Endodermal cell (in vitro differentiated cells): ENCODE measurements at regions not wholly inside any gene's neighbourhood (a gene's known extent, or its start where the extent isn't known, plus 50 kb on each side); places are given as distances from the start of the nearest gene placed in this dataset.
"Not testable (repeated sequence)": the region's sequence is repeated elsewhere in the genome, so short reads cannot be mapped to it uniquely, and the experiment has no call there.

Experiments used
- DNase-seq: peaks from one replicate; pipeline ENCODE4 v3.0.0-alpha.2; 2017
- H3K27ac ChIP-seq: 2 replicates; pipeline ENCODE4 v1.5.1; 2013; ENCODE audit warnings: mild to moderate bottlenecking, low read depth, low read length, moderate library complexity
- H3K27me3 ChIP-seq: 2 replicates; pipeline ENCODE4 v1.6.1; 2013; ENCODE audit warnings: mild to moderate bottlenecking, low read length, moderate library complexity; ENCODE audit not compliant: insufficient read depth, control insufficient read depth, poor library complexity, severe bottlenecking
- H3K36me3 ChIP-seq: 2 replicates; pipeline ENCODE4 v1.7.0; 2013; ENCODE audit warnings: mild to moderate bottlenecking, low read length, moderate library complexity; ENCODE audit not compliant: control insufficient read depth, insufficient read depth
- H3K4me1 ChIP-seq: one replicate; pipeline ENCODE4 v1.7.0; 2013; ENCODE audit warnings: low read length; ENCODE audit not compliant: control insufficient read depth, insufficient read depth
- H3K4me3 ChIP-seq: 2 replicates; pipeline ENCODE4 v1.5.1; 2013; ENCODE audit warnings: mild to moderate bottlenecking, low read length, moderate library complexity
- H3K9ac ChIP-seq: 2 replicates; pipeline ENCODE4 v1.6.1; 2013; ENCODE audit warnings: mild to moderate bottlenecking, low read length, moderate library complexity; ENCODE audit not compliant: poor library complexity, severe bottlenecking; ENCODE audit errors: extremely low read depth
- H3K9me3 ChIP-seq: 2 replicates; pipeline ENCODE4 v1.6.1; 2013; ENCODE audit warnings: mild to moderate bottlenecking, low read length, moderate library complexity; ENCODE audit not compliant: control insufficient read depth
- H3K27ac Mint-ChIP-seq: 2 replicates; pipeline ENCODE4 v1.8.0; 2020; ENCODE audit warnings: mixed read lengths
- H3K27me3 Mint-ChIP-seq: 2 replicates; pipeline ENCODE4 v1.8.0; 2021; ENCODE audit warnings: mild to moderate bottlenecking, mixed read lengths; ENCODE audit not compliant: insufficient read depth
- H3K36me3 Mint-ChIP-seq: 2 replicates; pipeline ENCODE4 v1.8.0; 2020; ENCODE audit warnings: low read depth, mixed read lengths
- H3K4me1 Mint-ChIP-seq: 2 replicates; pipeline ENCODE4 v1.8.0; 2020; ENCODE audit warnings: mixed read lengths
- H3K4me3 Mint-ChIP-seq: 2 replicates; pipeline ENCODE4 v1.8.0; 2020; ENCODE audit warnings: mild to moderate bottlenecking, moderate library complexity, mixed read lengths
- H3K9me3 Mint-ChIP-seq: 2 replicates; pipeline ENCODE4 v1.8.0; 2020; ENCODE audit warnings: mild to moderate bottlenecking, mixed read lengths
- WGBS, 2 experiments: methylation state at CpG; one replicate each; pipeline versions ENCODE4 v1.1.5 to v1.1.7; 2013; ENCODE audit warnings: missing lambda C conversion rate in 2 of 2, mixed read lengths in 1 of 2; ENCODE audit not compliant: insufficient coverage in 1 of 2, insufficient read length in 1 of 2; 5-methylcytosine and 5-hydroxymethylcytosine counted together
- TF ChIP-seq, protein P1 (sequence below): fragments of 200-600 bp; sonication (generic); conservative IDR thresholded peaks from 2 replicates; pipeline ENCODE4 v1.5.0; 2021; ENCODE audit warnings: antibody characterized with exemption, mild to moderate bottlenecking

DNA sequence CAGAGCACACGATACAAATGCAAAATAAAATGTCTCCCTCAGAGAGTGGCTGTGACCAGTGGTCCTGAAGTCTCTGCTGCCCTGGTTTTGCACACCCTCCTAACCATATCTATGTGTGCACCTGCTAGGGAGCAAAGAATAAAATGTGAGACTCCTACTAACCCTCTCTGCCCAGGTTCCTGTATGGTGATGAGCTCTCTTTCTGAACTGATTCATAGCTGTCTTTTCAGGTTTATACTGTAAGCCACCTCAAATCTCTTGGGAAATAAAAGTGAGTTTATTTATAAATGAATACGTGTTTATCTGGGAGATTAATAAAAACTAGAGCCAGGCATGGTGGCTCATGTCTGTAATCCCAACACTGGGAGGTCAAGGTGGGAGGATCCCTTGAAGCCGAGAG, 126.0 kb upstream of the RBPJ start:
- Histone ChIP-seq H3K4me3 (no peak overlapping the region), H3K36me3 (no peaks in the 10 kb centered on the region), H3K27ac (no peak overlapping the region), H3K9ac (no peak overlapping the region), H3K9me3 (no peaks in the 10 kb centered on the region), H3K4me1 (no peaks in the 10 kb centered on the region), H3K27me3 (no peaks in the 10 kb centered on the region)
- Mint-ChIP-seq H3K4me3 (no peak overlapping the region), H3K27me3 (no peaks in the 10 kb centered on the region), H3K27ac (no peak overlapping the region), H3K9me3 (no peaks in the 10 kb centered on the region), H3K4me1 (peaks cover 4% of the 10 kb centered on the region), H3K36me3 (no peaks in the 10 kb centered on the region)
- TF ChIP-seq, protein P1, sequence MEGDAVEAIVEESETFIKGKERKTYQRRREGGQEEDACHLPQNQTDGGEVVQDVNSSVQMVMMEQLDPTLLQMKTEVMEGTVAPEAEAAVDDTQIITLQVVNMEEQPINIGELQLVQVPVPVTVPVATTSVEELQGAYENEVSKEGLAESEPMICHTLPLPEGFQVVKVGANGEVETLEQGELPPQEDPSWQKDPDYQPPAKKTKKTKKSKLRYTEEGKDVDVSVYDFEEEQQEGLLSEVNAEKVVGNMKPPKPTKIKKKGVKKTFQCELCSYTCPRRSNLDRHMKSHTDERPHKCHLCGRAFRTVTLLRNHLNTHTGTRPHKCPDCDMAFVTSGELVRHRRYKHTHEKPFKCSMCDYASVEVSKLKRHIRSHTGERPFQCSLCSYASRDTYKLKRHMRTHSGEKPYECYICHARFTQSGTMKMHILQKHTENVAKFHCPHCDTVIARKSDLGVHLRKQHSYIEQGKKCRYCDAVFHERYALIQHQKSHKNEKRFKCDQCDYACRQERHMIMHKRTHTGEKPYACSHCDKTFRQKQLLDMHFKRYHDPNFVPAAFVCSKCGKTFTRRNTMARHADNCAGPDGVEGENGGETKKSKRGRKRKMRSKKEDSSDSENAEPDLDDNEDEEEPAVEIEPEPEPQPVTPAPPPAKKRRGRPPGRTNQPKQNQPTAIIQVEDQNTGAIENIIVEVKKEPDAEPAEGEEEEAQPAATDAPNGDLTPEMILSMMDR: no peak
- DNase-seq: no peak
- WGBS, 2 experiments: 92 to 94% methylated on average over 3 of the region's 3 CpGs

GRCh38 chr4:26196567-26196966, 124.2 kb upstream of the RBPJ start:
- Mint-ChIP-seq H3K27ac (no peak overlapping the region), H3K36me3 (no peaks in the 10 kb centered on the region), H3K4me1 (peaks cover 7% of the 10 kb centered on the region), H3K9me3 (no peaks in the 10 kb centered on the region), H3K27me3 (peaks cover 5% of the 10 kb centered on the region), H3K4me3 (no peak overlapping the region)
- H3K36me3 ChIP-seq: no peaks in the 10 kb centered on the region
- no peak overlapping the region for H3K9ac ChIP-seq
- TF ChIP-seq, protein P1: no peak
- DNase-seq: no peak
- peaks cover 8% of the 10 kb centered on the region for H3K27me3 ChIP-seq
- no peak overlapping the region for H3K4me3 ChIP-seq
- WGBS, 2 experiments: 88 to 100% methylated on average over 2 to 5 of the region's 5 CpGs
- H3K9me3 ChIP-seq: no peaks in the 10 kb centered on the region
- H3K4me1 ChIP-seq: no peaks in the 10 kb centered on the region
- no peak overlapping the region for H3K27ac ChIP-seq

GRCh38 chr4:26197018-26197779, 123.6 kb upstream of the RBPJ start:
- Mint-ChIP-seq H3K27ac (no peak overlapping the region), H3K9me3 (no peaks in the 10 kb centered on the region), H3K36me3 (no peaks in the 10 kb centered on the region), H3K27me3 (peaks cover 10% of the 10 kb centered on the region), H3K4me1 (peaks cover 10% of the 10 kb centered on the region), H3K4me3 (no peak overlapping the region)
- peaks cover 14% of the 10 kb centered on the region for H3K27me3 ChIP-seq
- TF ChIP-seq, protein P1: no peak
- H3K27ac ChIP-seq: no peak overlapping the region
- H3K9ac ChIP-seq: no peak overlapping the region
- no peaks in the 10 kb centered on the region for H3K36me3 ChIP-seq
- H3K9me3 ChIP-seq: no peaks in the 10 kb centered on the region
- DNase-seq: no peak
- H3K4me3 ChIP-seq: no peak overlapping the region
- H3K4me1 ChIP-seq: no peaks in the 10 kb centered on the region
- 93 to 94% methylated on average over 5 to 9 of the region's 9 CpGs for WGBS, 2 experiments

DNA sequence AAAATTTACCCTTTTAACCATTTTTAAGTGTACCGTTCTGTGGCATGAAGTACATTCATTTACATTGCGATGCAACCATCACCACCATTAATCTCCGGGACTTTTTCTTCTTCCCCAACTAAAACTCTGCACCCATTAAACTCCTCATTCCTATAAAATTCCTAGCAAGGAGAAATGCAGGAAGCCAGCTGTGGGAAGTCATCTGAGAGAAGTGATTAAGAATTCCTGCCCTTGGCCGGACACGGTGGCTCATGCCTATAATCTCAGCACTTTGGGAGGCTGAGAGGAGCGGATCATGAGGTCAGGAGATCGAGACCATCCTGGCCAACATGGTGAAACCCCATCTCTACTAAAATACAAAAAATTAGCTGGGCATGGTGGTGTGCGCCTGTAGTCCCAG, 121.9 kb upstream of the RBPJ start:
- not testable (repeated sequence) for H3K27ac Mint-ChIP-seq, H3K4me3 ChIP-seq, H3K4me1 ChIP-seq, H3K4me3 Mint-ChIP-seq, H3K9me3 Mint-ChIP-seq, H3K9me3 ChIP-seq, H3K36me3 ChIP-seq, H3K4me1 Mint-ChIP-seq, DNase-seq, H3K27ac ChIP-seq, H3K9ac ChIP-seq, H3K36me3 Mint-ChIP-seq
- peaks cover 17% of the 10 kb centered on the region for H3K27me3 ChIP-seq
- 83 to 96% methylated on average over 2 to 8 of the region's 8 CpGs for WGBS, 2 experiments
- peaks cover 17% of the 10 kb centered on the region for H3K27me3 Mint-ChIP-seq
